Central memory CD4-positive, alpha-beta T cell (primary cell): ENCODE measurements at regions not wholly inside any gene's neighbourhood (a gene's known extent, or its start where the extent isn't known, plus 50 kb on each side); places are given as distances from the start of the nearest gene placed in this dataset.

Experiments used
- DNase-seq: peaks from one replicate; pipeline ENCODE4 v3.0.0; 2022

DNA sequence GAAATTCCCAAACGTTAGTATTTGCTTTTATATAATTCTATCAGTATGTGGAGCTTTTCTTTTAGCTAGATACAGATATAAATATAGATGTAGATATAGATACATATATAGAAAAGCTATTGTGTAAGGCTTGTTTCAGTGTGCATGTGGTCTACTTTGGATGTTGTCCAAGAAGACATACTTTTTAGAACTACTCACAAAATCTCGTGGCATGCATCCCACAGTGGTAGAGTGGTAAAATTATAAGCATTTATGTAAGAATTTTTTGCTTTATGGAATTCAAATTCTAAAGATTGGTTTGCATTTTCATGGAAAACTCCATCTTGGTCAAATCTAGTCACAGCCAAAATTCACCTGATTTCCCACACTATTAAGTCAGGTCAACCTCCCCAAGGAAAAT, 880.4 kb downstream of the EFNB2 start:
- DNase-seq = no peak

- no peak for DNase-seq
These were observed 891.5 kb downstream of the EFNB2 start for GRCh38 chr13:105643966-105644365.

DNA sequence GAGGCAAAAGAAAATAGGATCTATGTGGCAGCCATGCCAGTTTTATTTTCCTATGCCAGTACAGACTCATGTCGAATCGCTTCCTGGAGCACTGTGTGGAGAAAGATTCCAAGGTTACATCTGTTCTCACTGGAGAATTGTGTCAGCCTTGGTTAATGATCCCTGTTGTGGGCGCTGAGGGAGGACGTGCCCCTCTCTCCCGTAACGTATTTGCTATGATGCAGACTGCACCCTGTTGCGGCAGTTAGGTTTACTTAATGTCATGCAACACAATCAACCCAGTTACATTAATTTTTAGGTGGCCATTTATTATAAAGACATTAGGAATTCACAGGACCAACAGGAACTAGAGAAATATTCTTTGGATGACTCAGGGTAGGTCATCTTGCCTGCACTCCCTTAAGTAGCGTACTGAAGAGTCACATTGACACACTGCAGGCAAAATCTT, 892.9 kb downstream of the EFNB2 start:
- no peak for DNase-seq

- no peak for DNase-seq
These were observed 894.3 kb downstream of the EFNB2 start for GRCh38 chr13:105641121-105641520.

DNA sequence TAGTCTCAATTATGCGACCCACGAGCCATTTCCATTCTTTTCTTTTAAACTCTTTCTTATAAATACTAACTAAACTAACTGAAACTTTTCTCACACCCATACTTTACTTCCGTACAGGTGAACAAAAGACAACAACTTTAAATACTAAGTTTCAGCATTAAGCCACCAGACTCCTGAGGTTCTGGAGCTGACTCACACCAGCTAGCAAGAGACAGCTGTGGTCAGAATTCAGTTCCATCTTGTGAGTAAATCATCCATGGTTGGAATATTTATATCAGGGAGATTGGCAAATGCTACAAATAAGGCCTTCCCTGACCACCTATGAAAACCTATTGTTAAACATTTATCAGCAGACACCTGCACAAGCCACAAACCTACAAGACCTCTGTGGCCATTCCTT, 897.0 kb downstream of the EFNB2 start:
- no peak for DNase-seq

GRCh38 chr13:105634059-105634458, 901.4 kb downstream of the EFNB2 start:
- DNase-seq = no peak

- no peak for DNase-seq
These were observed 905.0 kb downstream of the EFNB2 start for GRCh38 chr13:105630431-105630830.

- no peak for DNase-seq
These were observed 908.2 kb downstream of the EFNB2 start for GRCh38 chr13:105627270-105627669.

- DNase-seq = no peak
These were observed 909.8 kb downstream of the EFNB2 start for GRCh38 chr13:105625691-105626090.

- no peak for DNase-seq
These were observed 919.0 kb downstream of the EFNB2 start for GRCh38 chr13:105616333-105617075.

- no peak for DNase-seq
These were observed 922.9 kb downstream of the EFNB2 start for GRCh38 chr13:105612541-105612940.

DNA sequence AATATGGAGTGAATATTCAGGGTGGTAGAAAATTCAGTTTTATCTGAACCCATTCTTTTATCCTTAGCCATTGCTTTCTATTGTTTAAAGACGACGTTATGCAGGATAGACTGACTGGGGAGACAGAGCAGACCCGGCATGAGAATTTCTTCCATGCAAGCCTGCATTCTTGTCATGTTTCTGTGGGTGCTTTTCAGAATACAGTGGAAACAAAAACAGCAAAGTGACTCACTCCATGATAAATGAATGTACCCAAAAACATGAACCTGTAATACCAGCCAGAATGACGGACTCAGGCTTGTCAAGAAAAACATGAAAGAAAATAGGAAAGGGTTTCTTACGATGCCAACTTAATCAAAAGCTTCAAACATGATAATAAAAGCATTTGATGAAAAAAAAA, 924.0 kb downstream of the EFNB2 start:
- DNase-seq = no peak

DNA sequence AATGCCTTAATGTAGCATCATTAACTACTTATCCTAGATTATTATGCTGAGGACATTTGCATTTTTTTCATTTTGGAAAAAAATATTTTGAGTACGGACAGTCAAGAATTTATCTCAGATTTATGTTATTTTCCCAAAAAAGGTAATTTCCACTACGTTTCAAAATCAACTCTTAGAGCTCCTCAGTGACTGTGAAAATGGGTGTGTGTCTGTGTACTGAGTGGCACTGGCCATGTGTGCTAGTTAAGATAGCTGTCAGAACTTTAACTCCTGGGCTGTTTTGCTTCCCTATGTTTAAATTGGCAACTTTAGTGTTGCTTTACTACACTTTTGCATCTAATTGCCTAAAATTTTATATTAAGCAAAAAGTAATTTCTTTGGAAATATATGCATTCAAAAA, 927.4 kb downstream of the EFNB2 start:
- no peak for DNase-seq

- DNase-seq = no peak
These were observed 928.0 kb downstream of the EFNB2 start for GRCh38 chr13:105607426-105607825.

DNA sequence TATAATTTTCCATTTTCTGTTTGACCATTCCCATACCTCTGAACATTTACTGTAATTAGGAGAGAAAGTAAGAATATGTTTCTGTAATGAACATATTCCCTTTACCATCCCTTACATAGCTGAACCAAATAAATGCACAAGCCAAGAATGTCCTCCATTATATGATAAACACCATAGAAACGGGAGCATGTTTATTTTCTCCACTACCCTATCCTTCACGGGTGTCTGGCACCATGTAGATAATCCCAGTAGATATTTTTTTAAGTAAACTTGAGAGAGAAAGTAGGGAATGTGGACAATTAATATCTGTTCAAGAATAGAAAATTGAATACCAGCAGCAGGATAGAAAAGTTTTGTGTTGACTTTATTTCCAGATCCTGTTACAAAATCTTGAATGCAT, 928.4 kb downstream of the EFNB2 start:
- no peak for DNase-seq

DNA sequence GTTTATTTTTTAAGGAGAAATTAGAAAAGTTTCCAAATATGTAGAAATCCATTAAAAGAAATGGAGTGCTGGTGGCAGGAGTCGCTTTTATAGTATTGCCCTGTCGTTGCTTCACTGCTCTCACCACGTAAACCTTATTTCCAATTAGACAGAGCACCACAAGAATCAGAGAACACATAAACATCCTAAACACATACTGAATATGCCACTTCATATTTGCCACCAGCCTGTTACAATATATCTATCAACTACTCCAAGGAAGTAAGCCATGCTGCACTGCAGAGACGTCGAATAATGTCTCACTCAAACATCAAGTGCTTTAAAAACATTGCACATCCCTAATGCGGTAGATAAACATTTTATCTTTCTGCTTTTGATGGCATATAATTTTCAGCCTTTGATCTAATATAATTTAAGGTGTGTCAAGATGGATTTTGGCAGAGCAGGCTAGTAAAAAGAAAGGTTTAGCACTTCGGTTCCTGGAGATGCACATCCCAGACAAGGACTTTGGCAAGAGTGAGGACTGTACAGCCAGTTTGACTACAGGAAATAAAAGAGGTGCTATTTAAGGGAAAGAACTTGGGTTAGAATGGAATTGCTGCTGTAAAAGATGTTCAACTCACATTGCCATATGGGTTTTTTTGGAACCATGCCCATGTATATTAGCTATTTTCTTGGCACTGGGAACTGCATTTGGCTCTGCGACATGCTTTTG, 932.3 kb downstream of the EFNB2 start:
- DNase-seq = no peak

DNA sequence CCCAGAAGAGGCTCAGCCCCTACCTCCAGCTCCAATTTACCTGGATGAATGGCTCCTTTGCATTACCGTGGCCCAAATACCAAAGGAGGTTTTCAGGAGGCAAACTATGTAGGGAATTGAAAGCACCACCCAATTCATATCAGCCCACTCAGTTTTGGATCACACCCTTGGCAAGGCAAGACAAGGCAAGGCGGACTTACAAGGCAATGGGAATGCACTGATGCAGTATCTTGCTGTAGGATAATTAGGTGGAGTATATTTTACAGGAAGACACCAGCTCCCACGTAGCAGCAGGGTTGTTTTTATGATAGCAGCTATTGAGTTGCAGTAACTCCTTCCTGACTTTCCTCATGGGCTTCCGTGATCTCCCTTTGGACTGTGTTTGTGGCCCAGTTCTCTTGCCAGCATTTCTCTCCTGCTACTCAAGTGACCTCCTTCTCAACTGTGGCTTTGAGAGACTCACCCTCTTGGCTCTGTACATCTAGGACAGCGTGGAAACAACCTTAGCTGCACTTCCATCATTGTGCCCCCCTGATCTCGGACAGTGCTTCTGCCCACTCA, 935.9 kb downstream of the EFNB2 start:
- no peak for DNase-seq

- DNase-seq = no peak
These were observed 936.9 kb downstream of the EFNB2 start for GRCh38 chr13:105598529-105598928.

DNA sequence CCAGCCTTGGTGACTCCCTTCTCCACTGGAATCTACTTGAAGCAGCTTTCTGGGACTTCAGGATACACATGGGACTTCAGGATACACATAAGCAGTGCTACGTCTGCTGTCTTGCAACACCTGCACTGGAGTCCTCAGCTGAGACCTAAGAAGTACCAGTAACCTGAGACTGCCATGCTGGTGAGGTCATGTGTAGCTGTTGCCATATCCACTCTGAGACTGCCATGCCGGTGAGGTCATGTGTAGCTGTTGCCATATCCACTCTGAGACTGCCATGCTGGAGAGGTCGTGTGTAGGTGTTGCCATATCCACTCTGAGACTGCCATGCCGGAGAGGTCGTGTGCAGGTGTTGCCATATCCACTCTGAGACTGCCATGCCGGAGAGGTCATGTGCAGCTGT, 937.9 kb downstream of the EFNB2 start:
- DNase-seq = no peak

- DNase-seq = no peak
These were observed 940.0 kb downstream of the EFNB2 start for GRCh38 chr13:105595471-105595870.

DNA sequence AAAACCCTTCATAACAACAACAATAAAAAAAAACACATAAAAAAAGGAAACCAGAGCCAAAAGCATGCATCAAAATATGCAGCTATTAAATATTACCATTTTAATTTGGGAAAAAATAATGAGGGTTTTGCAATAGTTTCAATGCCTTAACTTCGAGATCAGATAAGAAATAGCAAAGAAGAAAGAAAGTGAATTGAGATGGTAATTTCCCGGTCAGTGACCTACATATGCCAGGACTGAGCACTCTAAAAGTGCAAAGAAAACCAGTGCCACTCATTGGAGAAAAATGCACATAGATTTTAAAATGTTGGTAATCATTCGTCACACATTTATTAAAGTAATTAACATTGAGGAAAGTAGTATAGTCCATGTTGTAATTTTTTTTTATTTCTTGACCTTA, 944.2 kb downstream of the EFNB2 start:
- DNase-seq = no peak

DNA sequence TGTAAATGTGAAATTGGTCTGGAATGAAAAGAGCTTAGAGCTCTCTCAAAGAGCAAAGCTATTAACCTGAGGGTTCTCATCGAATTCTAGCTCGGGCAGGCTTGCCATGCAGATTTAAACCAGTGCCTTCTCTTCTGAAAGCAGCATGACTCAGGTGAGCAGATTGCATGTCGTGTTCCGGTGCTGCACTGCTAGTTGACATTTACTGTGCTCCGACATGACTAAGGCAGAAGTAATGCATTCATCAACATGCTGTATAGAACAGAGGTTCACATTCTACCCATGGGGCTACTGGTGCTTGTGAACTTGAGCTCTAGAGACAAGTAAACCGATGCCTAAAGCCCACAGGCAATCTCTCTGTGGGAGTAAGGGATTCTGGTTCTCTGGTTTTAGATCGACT, 947.7 kb downstream of the EFNB2 start:
- DNase-seq = no peak

GRCh38 chr13:105579821-105580710, 955.4 kb downstream of the EFNB2 start:
- DNase-seq = no peak
